ENCODE measurements at regions not wholly inside any gene's neighbourhood (a gene's known extent, or its start where the extent isn't known, plus 50 kb on each side); places are given as distances from the start of the nearest gene placed in this dataset.

DNA sequence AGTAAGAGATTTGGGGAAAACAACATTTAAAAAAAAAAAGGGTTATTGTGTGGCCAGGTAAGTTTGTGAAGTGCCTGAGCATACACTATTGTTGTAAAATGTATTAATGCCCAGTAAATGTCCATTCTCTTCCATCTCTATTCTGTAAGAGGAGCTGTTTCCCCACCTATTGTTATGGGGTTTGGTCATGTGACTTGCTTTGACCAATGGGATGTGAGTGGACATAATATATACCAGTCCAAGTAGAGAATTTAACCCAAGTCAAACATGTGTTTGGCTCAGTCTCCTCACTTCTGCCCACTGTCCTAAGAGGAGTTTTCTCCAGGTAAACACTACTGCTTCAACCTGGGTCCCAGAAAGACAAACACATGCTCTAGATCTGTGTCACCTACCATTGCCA is 377.1 kb downstream of the FOXA2 start:
- Mint-ChIP-seq H3K27me3 (ENCODE audit: low read depth) (peaks cover 2% of the 10 kb centered on the region; the same call in 1 of the 2 replicates), H3K27ac (no peak overlapping the region), H3K4me3 (no peak overlapping the region), H3K36me3 (ENCODE audit: insufficient read depth in 1 of 3, low read depth in 3 of 3) (peaks cover 0 to 5% (median 0%) of the 10 kb centered on the region in 3 experiments; a peak in 1 of 7 replicates), H3K4me1 (no peaks in the 10 kb centered on the region; a peak in 1 of 4 replicates), H3K9me3 (peaks cover 6% of the 10 kb centered on the region in 2 experiments; a peak in 3 of 5 replicates)
- DNase-seq, result no peak
- H2AK5ac ChIP-seq (ENCODE audit: insufficient read length, low read length), result no peak overlapping the region
- H3K4me2 ChIP-seq (ENCODE audit: insufficient read depth, insufficient read length, low read length), result no peak overlapping the region
- TF ChIP-seq, protein P1, sequence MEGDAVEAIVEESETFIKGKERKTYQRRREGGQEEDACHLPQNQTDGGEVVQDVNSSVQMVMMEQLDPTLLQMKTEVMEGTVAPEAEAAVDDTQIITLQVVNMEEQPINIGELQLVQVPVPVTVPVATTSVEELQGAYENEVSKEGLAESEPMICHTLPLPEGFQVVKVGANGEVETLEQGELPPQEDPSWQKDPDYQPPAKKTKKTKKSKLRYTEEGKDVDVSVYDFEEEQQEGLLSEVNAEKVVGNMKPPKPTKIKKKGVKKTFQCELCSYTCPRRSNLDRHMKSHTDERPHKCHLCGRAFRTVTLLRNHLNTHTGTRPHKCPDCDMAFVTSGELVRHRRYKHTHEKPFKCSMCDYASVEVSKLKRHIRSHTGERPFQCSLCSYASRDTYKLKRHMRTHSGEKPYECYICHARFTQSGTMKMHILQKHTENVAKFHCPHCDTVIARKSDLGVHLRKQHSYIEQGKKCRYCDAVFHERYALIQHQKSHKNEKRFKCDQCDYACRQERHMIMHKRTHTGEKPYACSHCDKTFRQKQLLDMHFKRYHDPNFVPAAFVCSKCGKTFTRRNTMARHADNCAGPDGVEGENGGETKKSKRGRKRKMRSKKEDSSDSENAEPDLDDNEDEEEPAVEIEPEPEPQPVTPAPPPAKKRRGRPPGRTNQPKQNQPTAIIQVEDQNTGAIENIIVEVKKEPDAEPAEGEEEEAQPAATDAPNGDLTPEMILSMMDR (conservative IDR thresholded peaks at IDR 0.05), result no peak
- H3K18ac ChIP-seq (ENCODE audit: insufficient read length, low read depth, low read length), result no peak overlapping the region
- no peak overlapping the region for H2BK12ac ChIP-seq (ENCODE audit: insufficient read length, low read depth, low read length)
- H2BK120ac ChIP-seq (ENCODE audit: low read depth, low read length, poor library complexity, severe bottlenecking), result no peak overlapping the region
- H2BK5ac ChIP-seq (ENCODE audit: insufficient read length, low read length), result no peak overlapping the region
- H4K91ac ChIP-seq (ENCODE audit: insufficient read length, low read depth, low read length), result no peak overlapping the region
- no peak overlapping the region for H2BK15ac ChIP-seq (ENCODE audit: low read depth, low read length)
- no peak overlapping the region for H4K5ac ChIP-seq (ENCODE audit: insufficient read length, low read depth, low read length)
- no peak overlapping the region for H3K9ac ChIP-seq (ENCODE audit: extremely low read depth, insufficient read length, low read length)
- no peak overlapping the region for H3K4ac ChIP-seq (ENCODE audit: low read depth, low read length)
- no peak overlapping the region for H3K14ac ChIP-seq (ENCODE audit: insufficient read depth, low read length)
- no peak overlapping the region for H4K8ac ChIP-seq (replicated peaks; ENCODE audit: insufficient read length, low read depth, low read length)
- H3T11ph ChIP-seq (ENCODE audit: low read length), result no peak overlapping the region
- H3K4me1 ChIP-seq (ENCODE audit: insufficient read depth, low read length), result no peaks in the 10 kb centered on the region; the same call in 1 of the 2 replicates
- H4K20me1 ChIP-seq (ENCODE audit: control insufficient read depth, insufficient read depth, insufficient read length), result no peaks in the 10 kb centered on the region
- H3K56ac ChIP-seq (ENCODE audit: insufficient read length, low read depth, low read length), result no peak overlapping the region
- H2AFZ ChIP-seq (ENCODE audit: low read length), result no peak overlapping the region
- H3K27ac ChIP-seq (ENCODE audit: insufficient read length, low read depth, low read length), result no peak overlapping the region
- H3K23me2 ChIP-seq (ENCODE audit: insufficient read length, low read depth, low read length, poor library complexity, severe bottlenecking), result no peaks in the 10 kb centered on the region
- no peaks in the 10 kb centered on the region for H3K9me3 ChIP-seq (ENCODE audit: control insufficient read depth, low read depth, low read length)
- no peaks in the 10 kb centered on the region for H3K79me1 ChIP-seq (ENCODE audit: insufficient read depth, low read depth, low read length, poor library complexity, severe bottlenecking)
- H3K79me2 ChIP-seq (ENCODE audit: insufficient read depth, low read length), result no peaks in the 10 kb centered on the region
- H3K23ac ChIP-seq (ENCODE audit: insufficient read length, low read depth, low read length), result no peak overlapping the region
- no peaks in the 10 kb centered on the region for H3K27me3 ChIP-seq (ENCODE audit: insufficient read depth, low read length)
- no peak overlapping the region for H2BK20ac ChIP-seq (ENCODE audit: low read depth, low read length, poor library complexity, severe bottlenecking)

Measured in H9 (cell line).